HEK293T (cell line): ENCODE measurements at regions not wholly inside any gene's neighbourhood (a gene's known extent, or its start where the extent isn't known, plus 50 kb on each side); places are given as distances from the start of the nearest gene placed in this dataset.

Experiments
- CTCF ChIA-PET: fragments of 350-600 bp; formaldehyde crosslinking; extraction: SDS; loops from one replicate; lab custom pipeline; 2021; ENCODE audit warnings: antibody characterized with exemption, inconsistent platforms; lab: Yijun Ruan, JAX
- POLR2A ChIA-PET: fragments of 350-600 bp; formaldehyde crosslinking; extraction: SDS; loops from one replicate; lab custom pipeline; 2020; ENCODE audit warnings: antibody characterized with exemption, inconsistent platforms; lab: Yijun Ruan, JAX
- DNase-seq: peaks from one replicate; pipeline ENCODE4 v3.0.0; 2012; ENCODE audit warnings: mixed read lengths; ENCODE audit errors: extremely low spot score
- ARNT ChIP-seq: fragments of 450-650 bp; IDR thresholded peaks from 2 replicates; pipeline ENCODE4 v1.6.1; 2017; ENCODE audit warnings: mild to moderate bottlenecking
- BHLHE40 ChIP-seq: fragments of 450-650 bp; IDR thresholded peaks from 2 replicates; pipeline ENCODE4 v1.6.1; 2016; ENCODE audit warnings: mild to moderate bottlenecking, moderate library complexity, borderline replicate concordance
- CTBP1 ChIP-seq: fragments of 450-650 bp; IDR thresholded peaks from 2 replicates; pipeline ENCODE4 v1.6.1; 2016; ENCODE audit warnings: borderline replicate concordance
- ELF4 ChIP-seq: fragments of 450-650 bp; IDR thresholded peaks from 2 replicates; pipeline ENCODE4 v1.6.1; 2017; ENCODE audit warnings: antibody characterized with exemption
- FOXA1 ChIP-seq: fragments of 450-650 bp; IDR thresholded peaks from 2 replicates; pipeline ENCODE4 v1.6.1; 2016; ENCODE audit warnings: mild to moderate bottlenecking
- FOXK2 ChIP-seq: fragments of 450-650 bp; IDR thresholded peaks from 2 replicates; pipeline ENCODE4 v1.6.1; 2016; ENCODE audit warnings: mild to moderate bottlenecking
- FOXM1 ChIP-seq: fragments of 450-650 bp; IDR thresholded peaks from 2 replicates; pipeline ENCODE4 v1.6.1; 2017; ENCODE audit warnings: mild to moderate bottlenecking, borderline replicate concordance
- HDGF ChIP-seq: fragments of 450-650 bp; IDR thresholded peaks from 2 replicates; pipeline ENCODE4 v1.6.1; 2017; ENCODE audit warnings: antibody characterized with exemption, borderline replicate concordance
- L3MBTL2 ChIP-seq: fragments of 450-650 bp; conservative IDR thresholded peaks from 2 replicates; pipeline ENCODE4 v1.6.1; 2016; ENCODE audit warnings: mild to moderate bottlenecking
- LEF1 ChIP-seq: fragments of 450-650 bp; IDR thresholded peaks from 2 replicates; pipeline ENCODE4 v1.6.1; 2017; ENCODE audit warnings: mild to moderate bottlenecking, borderline replicate concordance
- NFRKB ChIP-seq: fragments of 450-650 bp; IDR thresholded peaks from 2 replicates; pipeline ENCODE4 v1.6.1; 2016; ENCODE audit warnings: mild to moderate bottlenecking, moderate library complexity
- PKNOX1 ChIP-seq: fragments of 450-650 bp; IDR thresholded peaks from 2 replicates; pipeline ENCODE4 v1.6.1; 2016
- SP1 ChIP-seq: fragments of 450-650 bp; IDR thresholded peaks from 2 replicates; pipeline ENCODE4 v1.6.1; 2017
- SUZ12 ChIP-seq: fragments of 450-650 bp; IDR thresholded peaks from 2 replicates; pipeline ENCODE4 v1.6.1; 2016; ENCODE audit warnings: mild to moderate bottlenecking
- TARDBP ChIP-seq: fragments of 450-650 bp; IDR thresholded peaks from 2 replicates; pipeline ENCODE4 v1.6.1; 2016
- ZNF384 ChIP-seq: fragments of 450-650 bp; IDR thresholded peaks from 2 replicates; pipeline ENCODE4 v1.6.1; 2016

- no peak for TF ChIP-seq L3MBTL2
- no peak for TF ChIP-seq CTBP1
- no peak for TF ChIP-seq TARDBP
- TF ChIP-seq ELF4: no peak
- no peak for TF ChIP-seq PKNOX1
- TF ChIP-seq NFRKB: no peak
- DNase-seq: no peak
- ChIA-PET POLR2A (no interaction called here), CTCF (no interaction called here)
These were observed 726.8 kb downstream of the BCL11B start for GRCh38 chr14:98545181-98545580.

- no peak for DNase-seq
- POLR2A ChIA-PET: no interaction called here
- no peak for TF ChIP-seq FOXK2
- TF ChIP-seq NFRKB: no peak
- TF ChIP-seq CTBP1: no peak
- no peak for TF ChIP-seq HDGF
- no peak for TF ChIP-seq SUZ12
- TF ChIP-seq PKNOX1: no peak
- no peak for TF ChIP-seq L3MBTL2
- TF ChIP-seq BHLHE40: no peak
- TF ChIP-seq FOXM1: no peak
- no peak for TF ChIP-seq ELF4
- TF ChIP-seq TARDBP: no peak
- no peak for TF ChIP-seq ZNF384
- no peak for TF ChIP-seq LEF1
- TF ChIP-seq FOXA1: no peak
- no peak for TF ChIP-seq ARNT
- no peak for TF ChIP-seq SP1
- CTCF ChIA-PET: no interaction called here
These were observed 723.8 kb downstream of the BCL11B start for GRCh38 chr14:98548071-98548686.

GRCh38 chr14:98551028-98551427 lies 721.0 kb downstream of the BCL11B start:
- CTCF ChIA-PET: no interaction called here

GRCh38 chr14:98555440-98555839 lies 716.6 kb downstream of the BCL11B start:
- TF ChIP-seq BHLHE40 (no peak), PKNOX1 (no peak), ARNT (no peak), LEF1 (no peak), ZNF384 (no peak)
- DNase-seq: no peak
- POLR2A ChIA-PET: no interaction called here
- CTCF ChIA-PET: no interaction called here

More at GRCh38 chr14:98551028-98551427, 721.0 kb downstream of the BCL11B start:
- POLR2A ChIA-PET: no interaction called here
- no peak for DNase-seq
- no peak for TF ChIP-seq BHLHE40
- no peak for TF ChIP-seq CTBP1
- no peak for TF ChIP-seq NFRKB
- no peak for TF ChIP-seq FOXM1
- no peak for TF ChIP-seq PKNOX1
- TF ChIP-seq ARNT: no peak
- TF ChIP-seq TARDBP: no peak
- no peak for TF ChIP-seq ZNF384
- TF ChIP-seq LEF1: no peak
- TF ChIP-seq FOXK2: no peak
- no peak for TF ChIP-seq FOXA1
- TF ChIP-seq ELF4: no peak
- no peak for TF ChIP-seq L3MBTL2
- TF ChIP-seq SUZ12: no peak
- TF ChIP-seq SP1: no peak
- no peak for TF ChIP-seq HDGF

GRCh38 chr14:98564006-98564405 lies 708.0 kb downstream of the BCL11B start:
- ChIA-PET CTCF (no interaction called here), POLR2A (no interaction called here)
- no peak for DNase-seq
- TF ChIP-seq ZNF384: no peak
- no peak for TF ChIP-seq FOXM1
- TF ChIP-seq SUZ12: no peak
- no peak for TF ChIP-seq L3MBTL2
- no peak for TF ChIP-seq SP1
- TF ChIP-seq HDGF: no peak
- no peak for TF ChIP-seq ELF4
- no peak for TF ChIP-seq BHLHE40
- TF ChIP-seq ARNT: no peak
- no peak for TF ChIP-seq FOXK2

GRCh38 chr14:98564541-98564940 lies 707.5 kb downstream of the BCL11B start:
- no peak for DNase-seq
- ChIA-PET POLR2A (no interaction called here), CTCF (no interaction called here)
- TF ChIP-seq ELF4 (no peak), FOXM1 (no peak), ZNF384 (no peak), SUZ12 (no peak), FOXA1 (no peak), HDGF (no peak), L3MBTL2 (no peak), PKNOX1 (no peak), TARDBP (no peak), NFRKB (no peak), CTBP1 (no peak), FOXK2 (no peak)
